ENCODE measurements at regions not wholly inside any gene's neighbourhood (a gene's known extent, or its start where the extent isn't known, plus 50 kb on each side); places are given as distances from the start of the nearest gene placed in this dataset.

DNA sequence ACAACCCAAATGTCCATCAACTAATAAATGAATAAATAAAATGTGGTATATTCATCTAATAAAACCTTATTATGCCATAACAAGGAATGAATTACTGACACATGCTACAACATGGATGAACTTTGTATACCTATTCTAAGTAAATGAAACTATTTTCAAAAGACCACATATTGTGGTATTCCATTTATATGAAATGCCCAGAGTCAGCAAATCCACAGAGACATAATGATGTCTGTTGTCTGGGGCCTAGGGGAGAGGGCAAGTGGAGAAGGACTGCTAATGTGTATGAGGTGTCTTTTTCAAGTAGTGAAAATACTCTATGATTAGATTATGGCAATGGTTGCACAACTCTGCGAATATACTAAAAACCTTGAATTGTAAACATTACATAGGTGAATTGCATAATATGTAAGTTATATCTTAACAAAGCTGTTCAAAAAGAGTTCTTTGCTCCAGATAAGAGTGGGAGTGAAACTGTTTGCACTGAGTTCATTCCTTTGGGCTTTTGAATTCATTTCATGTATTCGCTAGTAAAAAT, 464.2 kb downstream of the NUF2 start:
- H3K27ac Mint-ChIP-seq: no peak overlapping the region
- no peak overlapping the region for H3K4me3 Mint-ChIP-seq
- DNase-seq: no peak
- H3K27me3 Mint-ChIP-seq: no peaks in the 10 kb centered on the region
- Histone ChIP-seq H3K36me3 (ENCODE audit: insufficient read depth, low read length) (no peaks in the 10 kb centered on the region), H3K27ac (ENCODE audit: low read depth, low read length) (no peak overlapping the region), H3K9me3 (ENCODE audit: control insufficient read depth in 1 of 2, low read length in 2 of 2) (no peaks in the 10 kb centered on the region), H3K27me3 (ENCODE audit: insufficient read depth, low read length) (no peaks in the 10 kb centered on the region), H3K4me1 (ENCODE audit: insufficient read depth, low read length) (no peaks in the 10 kb centered on the region), H3K4me3 (ENCODE audit: low read length in 2 of 2) (no peak overlapping the region)
- H3K9me3 Mint-ChIP-seq: peaks cover 0 to 4% (median 2%) of the 10 kb centered on the region in 8 donors
- H3K36me3 Mint-ChIP-seq: no peaks in the 10 kb centered on the region
- H3K4me1 Mint-ChIP-seq: no peaks in the 10 kb centered on the region
- POLR2A ChIA-PET (ENCODE audit: partially characterized antibody): no interaction called here
- intact Hi-C loops (cut with micrococcal nuclease): no loop called here
- CTCF ChIA-PET (ENCODE audit: partially characterized antibody): no interaction called here

DNA sequence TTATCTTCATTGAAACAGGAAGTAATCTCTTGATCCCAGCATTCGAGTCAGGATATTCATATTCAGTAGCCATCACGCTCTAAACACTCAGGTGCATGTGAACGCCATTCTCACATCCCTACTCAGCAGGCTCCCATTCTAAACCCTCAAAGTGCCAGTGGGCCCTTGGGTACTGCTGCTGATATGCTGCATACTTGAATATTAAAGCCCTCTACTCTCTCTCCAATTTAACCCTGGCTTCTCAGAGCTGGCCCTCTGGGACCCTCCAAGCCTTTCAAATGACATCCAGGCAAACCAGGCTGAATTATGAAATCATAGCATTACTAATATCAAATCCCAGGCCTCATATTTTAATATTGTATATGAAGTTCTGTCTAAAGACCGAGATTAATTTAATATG, 468.2 kb downstream of the NUF2 start:
- no peaks in the 10 kb centered on the region for H3K4me1 Mint-ChIP-seq
- Histone ChIP-seq H3K36me3 (ENCODE audit: insufficient read depth, low read length) (no peaks in the 10 kb centered on the region), H3K27ac (ENCODE audit: low read depth, low read length) (no peak overlapping the region), H3K9me3 (ENCODE audit: control insufficient read depth in 1 of 2, low read length in 2 of 2) (no peaks in the 10 kb centered on the region), H3K4me3 (ENCODE audit: low read length in 2 of 2) (no peak overlapping the region), H3K4me1 (ENCODE audit: insufficient read depth, low read length) (no peaks in the 10 kb centered on the region), H3K27me3 (ENCODE audit: insufficient read depth, low read length) (no peaks in the 10 kb centered on the region)
- H3K9me3 Mint-ChIP-seq: peaks cover 3 to 10% (median 6%) of the 10 kb centered on the region in 8 donors
- H3K27ac Mint-ChIP-seq: no peak overlapping the region
- CTCF ChIA-PET (ENCODE audit: partially characterized antibody): no interaction called here
- no peak for DNase-seq
- POLR2A ChIA-PET (ENCODE audit: partially characterized antibody): no interaction called here
- H3K4me3 Mint-ChIP-seq: no peak overlapping the region
- intact Hi-C loops (cut with micrococcal nuclease): no loop called here
- H3K36me3 Mint-ChIP-seq: no peaks in the 10 kb centered on the region
- no peaks in the 10 kb centered on the region for H3K27me3 Mint-ChIP-seq

DNA sequence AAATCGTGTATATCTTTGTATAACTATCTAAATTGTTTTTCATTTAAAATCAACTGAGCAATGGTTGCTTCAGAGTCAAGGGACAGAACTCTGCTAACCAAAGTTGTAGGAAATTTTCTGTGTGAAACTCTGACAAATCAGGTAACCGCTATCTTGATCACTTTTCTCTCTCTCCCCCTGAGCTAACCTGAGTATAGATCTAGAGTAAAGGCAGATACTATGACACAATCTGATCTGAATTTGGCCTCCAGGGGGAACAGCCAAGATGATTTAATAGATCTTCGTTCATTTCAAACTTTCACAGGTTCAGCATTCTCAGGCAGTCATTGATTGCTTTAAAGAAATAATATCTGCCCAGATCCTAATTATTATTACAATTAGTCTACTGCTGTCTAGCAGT, 472.8 kb downstream of the NUF2 start:
- H3K27me3 Mint-ChIP-seq: no peaks in the 10 kb centered on the region
- Histone ChIP-seq H3K27me3 (ENCODE audit: insufficient read depth, low read length) (no peaks in the 10 kb centered on the region), H3K4me1 (ENCODE audit: insufficient read depth, low read length) (no peaks in the 10 kb centered on the region), H3K9me3 (ENCODE audit: control insufficient read depth in 1 of 2, low read length in 2 of 2) (no peaks in the 10 kb centered on the region), H3K4me3 (ENCODE audit: low read length in 2 of 2) (no peak overlapping the region), H3K36me3 (ENCODE audit: insufficient read depth, low read length) (no peaks in the 10 kb centered on the region), H3K27ac (ENCODE audit: low read depth, low read length) (no peak overlapping the region)
- H3K27ac Mint-ChIP-seq: no peak overlapping the region
- no peaks in the 10 kb centered on the region for H3K36me3 Mint-ChIP-seq
- H3K9me3 Mint-ChIP-seq: peaks cover 4 to 11% (median 7%) of the 10 kb centered on the region in 8 donors
- no peaks in the 10 kb centered on the region for H3K4me1 Mint-ChIP-seq
- H3K4me3 Mint-ChIP-seq: no peak overlapping the region
- POLR2A ChIA-PET (ENCODE audit: partially characterized antibody): no interaction called here
- no peak for DNase-seq
- intact Hi-C loops (cut with micrococcal nuclease): no loop called here
- CTCF ChIA-PET (ENCODE audit: partially characterized antibody): no interaction called here

DNA sequence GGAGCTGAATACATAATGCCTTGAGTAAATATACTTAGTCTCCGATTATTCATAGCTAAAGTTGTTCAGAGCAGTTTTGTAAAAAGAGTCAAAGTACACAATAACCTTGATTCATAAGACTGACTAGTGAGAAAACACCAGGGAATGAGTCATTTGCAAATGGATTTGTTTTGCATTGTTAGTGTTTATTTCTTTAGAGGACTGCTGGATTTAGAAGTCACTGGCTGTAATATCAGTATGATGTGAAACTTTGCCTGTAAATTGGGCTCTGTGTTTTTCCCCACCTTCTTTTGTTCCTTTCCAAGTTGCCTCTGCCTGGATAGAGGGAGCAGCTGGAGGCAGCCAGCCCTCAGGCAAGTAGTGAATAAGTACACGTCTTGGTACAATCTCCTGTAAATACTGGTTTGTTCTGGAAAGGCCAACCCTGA, 474.7 kb downstream of the NUF2 start:
- POLR2A ChIA-PET (ENCODE audit: partially characterized antibody): no interaction called here
- H3K4me3 ChIP-seq (ENCODE audit: low read length in 2 of 2): no peak overlapping the region
- no peaks in the 10 kb centered on the region for H3K36me3 ChIP-seq (ENCODE audit: insufficient read depth, low read length)
- no peaks in the 10 kb centered on the region for H3K4me1 ChIP-seq (ENCODE audit: insufficient read depth, low read length)
- Mint-ChIP-seq H3K4me3 (no peak overlapping the region), H3K36me3 (no peaks in the 10 kb centered on the region), H3K4me1 (no peaks in the 10 kb centered on the region), H3K27ac (no peak overlapping the region), H3K27me3 (no peaks in the 10 kb centered on the region), H3K9me3 (peaks cover 4 to 11% (median 7%) of the 10 kb centered on the region in 8 donors)
- no peaks in the 10 kb centered on the region for H3K9me3 ChIP-seq (ENCODE audit: control insufficient read depth in 1 of 2, low read length in 2 of 2)
- H3K27me3 ChIP-seq (ENCODE audit: insufficient read depth, low read length): no peaks in the 10 kb centered on the region
- CTCF ChIA-PET (ENCODE audit: partially characterized antibody): no interaction called here
- no peak overlapping the region for H3K27ac ChIP-seq (ENCODE audit: low read depth, low read length)
- DNase-seq: no peak
- intact Hi-C loops (cut with micrococcal nuclease): no loop called here

DNA sequence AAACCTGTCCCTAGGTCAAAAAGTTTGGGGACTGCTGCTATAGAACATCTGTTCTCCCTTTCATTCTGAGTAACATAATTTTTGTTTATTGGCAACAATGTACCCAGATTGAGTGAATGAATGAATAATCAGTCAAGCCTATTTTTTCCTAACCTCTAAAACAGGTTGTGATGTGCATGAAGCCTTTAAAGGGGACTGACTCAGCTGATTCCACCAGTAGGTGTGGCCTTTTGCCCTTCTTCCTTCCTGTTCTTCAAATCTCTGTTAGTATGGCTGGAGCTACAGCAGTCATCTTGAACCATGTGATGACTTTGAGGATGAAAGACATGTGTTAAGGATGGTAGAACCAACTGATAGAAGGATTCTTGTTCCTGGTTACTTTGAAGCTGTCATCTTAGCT, 476.1 kb downstream of the NUF2 start:
- H3K9me3 Mint-ChIP-seq: peaks cover 1 to 10% (median 6%) of the 10 kb centered on the region in 8 donors
- no peak overlapping the region for H3K4me3 ChIP-seq (ENCODE audit: low read length in 2 of 2)
- intact Hi-C loops (cut with micrococcal nuclease): no loop called here
- no peak overlapping the region for H3K4me3 Mint-ChIP-seq
- H3K36me3 Mint-ChIP-seq: no peaks in the 10 kb centered on the region
- ChIA-PET CTCF (ENCODE audit: partially characterized antibody) (interaction anchor here (0.6 kb wide), 1 partner anchor 842 kb away, joined by 3 read pairs; no protein-coding TSS in a partner anchor), POLR2A (ENCODE audit: partially characterized antibody) (no interaction called here)
- H3K27me3 Mint-ChIP-seq: no peaks in the 10 kb centered on the region
- no peak for DNase-seq
- no peaks in the 10 kb centered on the region for H3K4me1 Mint-ChIP-seq
- no peaks in the 10 kb centered on the region for H3K36me3 ChIP-seq (ENCODE audit: insufficient read depth, low read length)
- H3K27ac Mint-ChIP-seq: no peak overlapping the region
- H3K27ac ChIP-seq (ENCODE audit: low read depth, low read length): no peak overlapping the region
- no peaks in the 10 kb centered on the region for H3K27me3 ChIP-seq (ENCODE audit: insufficient read depth, low read length)
- H3K4me1 ChIP-seq (ENCODE audit: insufficient read depth, low read length): no peaks in the 10 kb centered on the region
- no peaks in the 10 kb centered on the region for H3K9me3 ChIP-seq (ENCODE audit: control insufficient read depth in 1 of 2, low read length in 2 of 2)

DNA sequence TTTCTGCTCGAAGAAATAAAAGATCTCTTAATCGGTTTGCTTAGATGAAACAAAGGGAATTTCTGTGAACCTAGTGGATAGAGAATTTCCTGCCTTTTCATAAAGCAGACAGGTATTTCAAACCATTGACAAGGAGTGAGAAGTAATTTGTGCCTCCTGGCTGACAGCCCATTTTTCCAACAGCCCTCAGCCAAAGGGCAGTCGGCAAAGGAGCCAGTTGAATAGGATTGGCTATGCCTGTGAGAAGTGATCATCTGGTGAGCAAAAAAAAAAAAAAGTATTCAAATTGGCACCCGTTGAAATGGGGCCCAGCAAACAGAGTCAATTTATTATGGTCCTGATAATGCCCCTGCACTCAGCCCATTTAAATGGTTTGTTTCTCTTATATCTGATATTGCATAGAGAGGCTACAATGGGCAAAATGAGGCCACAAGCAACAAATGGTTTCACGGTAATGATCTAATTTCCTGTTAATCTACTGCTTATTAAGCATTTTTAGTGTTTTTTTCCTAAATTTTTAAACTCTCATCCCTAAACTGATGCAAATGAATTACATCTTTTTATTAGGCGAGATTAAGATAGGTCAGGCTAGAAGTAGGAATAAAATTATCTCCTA, 477.5 kb downstream of the NUF2 start:
- Histone ChIP-seq H3K27me3 (ENCODE audit: insufficient read depth, low read length) (no peaks in the 10 kb centered on the region), H3K36me3 (ENCODE audit: insufficient read depth, low read length) (no peaks in the 10 kb centered on the region), H3K27ac (ENCODE audit: low read depth, low read length) (no peak overlapping the region), H3K4me1 (ENCODE audit: insufficient read depth, low read length) (no peaks in the 10 kb centered on the region), H3K9me3 (ENCODE audit: control insufficient read depth in 1 of 2, low read length in 2 of 2) (no peaks in the 10 kb centered on the region), H3K4me3 (ENCODE audit: low read length in 2 of 2) (no peak overlapping the region)
- Mint-ChIP-seq H3K27ac (no peak overlapping the region), H3K36me3 (no peaks in the 10 kb centered on the region), H3K4me3 (no peak overlapping the region), H3K4me1 (no peaks in the 10 kb centered on the region), H3K27me3 (no peaks in the 10 kb centered on the region), H3K9me3 (peaks cover 0 to 8% (median under 1%) of the 10 kb centered on the region in 8 donors)
- no peak for DNase-seq
- ChIA-PET CTCF (ENCODE audit: partially characterized antibody) (no interaction called here), POLR2A (ENCODE audit: partially characterized antibody) (no interaction called here)
- intact Hi-C loops (cut with micrococcal nuclease): no loop called here

DNA sequence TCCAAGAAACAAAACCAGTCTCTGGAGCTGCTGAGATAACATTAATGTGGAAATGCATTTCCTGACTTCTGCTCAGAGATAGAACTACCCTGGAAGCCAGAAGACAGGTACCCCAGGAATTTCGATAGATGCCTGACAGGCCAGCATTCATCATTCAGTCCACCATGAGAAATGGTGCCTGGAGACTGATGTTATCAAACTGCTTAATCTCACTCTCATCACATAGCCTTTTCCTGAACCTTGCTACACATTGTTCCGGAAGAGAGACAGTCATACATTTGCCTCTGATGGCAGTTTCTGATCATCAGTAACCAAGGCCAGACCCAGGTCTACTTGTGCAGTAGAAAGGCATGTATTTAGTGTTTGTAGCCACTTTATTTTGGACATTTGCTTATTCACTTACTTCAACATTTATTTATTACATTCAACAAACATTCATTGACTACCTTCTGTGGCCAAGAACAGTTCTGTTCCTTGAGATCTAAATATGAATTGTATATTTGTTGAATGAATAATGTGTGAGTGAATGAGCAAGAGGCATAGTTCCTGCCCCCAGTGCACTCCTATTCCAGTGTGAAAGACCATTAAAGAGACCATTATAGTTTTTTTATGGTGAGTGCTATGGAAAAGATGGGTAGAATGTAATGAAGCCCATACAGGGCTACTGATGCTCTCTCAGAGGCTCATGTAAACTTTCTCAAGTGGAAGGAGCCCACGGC, 485.7 kb downstream of the NUF2 start:
- Mint-ChIP-seq H3K9me3 (peaks cover 0 to 10% (median 3%) of the 10 kb centered on the region in 8 donors), H3K27ac (no peak overlapping the region), H3K36me3 (no peaks in the 10 kb centered on the region), H3K27me3 (no peaks in the 10 kb centered on the region), H3K4me1 (no peaks in the 10 kb centered on the region), H3K4me3 (no peak overlapping the region)
- intact Hi-C loops (cut with micrococcal nuclease): no loop called here
- no peak overlapping the region for H3K27ac ChIP-seq (ENCODE audit: low read depth, low read length)
- ChIA-PET CTCF (ENCODE audit: partially characterized antibody) (no interaction called here), POLR2A (ENCODE audit: partially characterized antibody) (no interaction called here)
- no peaks in the 10 kb centered on the region for H3K27me3 ChIP-seq (ENCODE audit: insufficient read depth, low read length)
- H3K4me1 ChIP-seq (ENCODE audit: insufficient read depth, low read length): no peaks in the 10 kb centered on the region
- H3K4me3 ChIP-seq (ENCODE audit: low read length in 2 of 2): no peak overlapping the region
- no peaks in the 10 kb centered on the region for H3K9me3 ChIP-seq (ENCODE audit: control insufficient read depth in 1 of 2, low read length in 2 of 2)
- no peak for DNase-seq
- no peaks in the 10 kb centered on the region for H3K36me3 ChIP-seq (ENCODE audit: insufficient read depth, low read length)
